ENCODE measurements at regions not wholly inside any gene's neighbourhood (a gene's known extent, or its start where the extent isn't known, plus 50 kb on each side); places are given as distances from the start of the nearest gene placed in this dataset.

- TF ChIP-seq CTCF (IDR thresholded peaks at IDR 0.05 in 4 of 5, conservative IDR thresholded peaks at IDR 0.05 in 1 of 5): no peak
- TF ChIP-seq POLR2A (IDR thresholded peaks at IDR 0.05): no peak
These were observed 103.5 kb upstream of the SLC38A2 start for GRCh38 chr12:46475972-46476645.
